Middle frontal gyrus (tissue), 1 donor: ENCODE measurements at regions not wholly inside any gene's neighbourhood (a gene's known extent, or its start where the extent isn't known, plus 50 kb on each side); places are given as distances from the start of the nearest gene placed in this dataset.
"Not testable (repeated sequence)": the region's sequence is repeated elsewhere in the genome, so short reads cannot be mapped to it uniquely, and the experiment has no call there.

ENCODE experiments used
- DNase-seq: peaks from one replicate; pipeline ENCODE4 v3.0.0-alpha.2; 2015; ENCODE audit warnings: low spot score; ENCODE audit errors: extremely low spot score

DNA sequence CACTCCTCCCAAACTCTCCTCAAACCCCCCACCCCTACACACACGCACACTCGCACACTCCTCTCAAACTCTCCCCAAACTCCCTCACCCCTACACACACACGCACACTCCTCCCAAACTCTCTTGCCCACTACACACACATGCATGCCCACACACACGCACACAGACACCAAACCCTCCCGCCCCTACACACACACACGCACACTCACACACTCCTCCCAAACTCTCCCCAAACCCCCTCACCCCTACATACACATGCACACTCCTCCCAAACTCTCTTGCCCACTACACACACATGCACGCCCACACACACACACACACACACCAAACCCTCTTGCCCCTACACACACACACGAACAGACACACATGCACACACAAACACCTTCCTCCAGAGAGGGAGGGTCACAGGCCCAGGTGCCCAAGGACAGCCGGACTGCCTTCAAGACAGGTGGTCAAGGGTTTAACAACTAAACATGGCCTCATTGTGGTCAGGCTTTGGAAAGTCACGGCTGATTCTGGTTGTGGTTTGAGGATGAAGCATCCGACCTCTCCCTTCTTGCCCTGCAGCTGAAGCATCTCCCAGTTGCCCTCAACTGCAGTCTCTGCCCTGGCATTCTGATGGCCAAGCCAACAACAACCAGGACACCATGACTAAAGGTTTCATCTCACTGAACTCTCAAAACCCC, 72.3 kb upstream of the SNTG2 start:
- DNase-seq = no peak

GRCh38 chr2:877747-878146, 72.9 kb upstream of the SNTG2 start:
- DNase-seq = no peak

DNA sequence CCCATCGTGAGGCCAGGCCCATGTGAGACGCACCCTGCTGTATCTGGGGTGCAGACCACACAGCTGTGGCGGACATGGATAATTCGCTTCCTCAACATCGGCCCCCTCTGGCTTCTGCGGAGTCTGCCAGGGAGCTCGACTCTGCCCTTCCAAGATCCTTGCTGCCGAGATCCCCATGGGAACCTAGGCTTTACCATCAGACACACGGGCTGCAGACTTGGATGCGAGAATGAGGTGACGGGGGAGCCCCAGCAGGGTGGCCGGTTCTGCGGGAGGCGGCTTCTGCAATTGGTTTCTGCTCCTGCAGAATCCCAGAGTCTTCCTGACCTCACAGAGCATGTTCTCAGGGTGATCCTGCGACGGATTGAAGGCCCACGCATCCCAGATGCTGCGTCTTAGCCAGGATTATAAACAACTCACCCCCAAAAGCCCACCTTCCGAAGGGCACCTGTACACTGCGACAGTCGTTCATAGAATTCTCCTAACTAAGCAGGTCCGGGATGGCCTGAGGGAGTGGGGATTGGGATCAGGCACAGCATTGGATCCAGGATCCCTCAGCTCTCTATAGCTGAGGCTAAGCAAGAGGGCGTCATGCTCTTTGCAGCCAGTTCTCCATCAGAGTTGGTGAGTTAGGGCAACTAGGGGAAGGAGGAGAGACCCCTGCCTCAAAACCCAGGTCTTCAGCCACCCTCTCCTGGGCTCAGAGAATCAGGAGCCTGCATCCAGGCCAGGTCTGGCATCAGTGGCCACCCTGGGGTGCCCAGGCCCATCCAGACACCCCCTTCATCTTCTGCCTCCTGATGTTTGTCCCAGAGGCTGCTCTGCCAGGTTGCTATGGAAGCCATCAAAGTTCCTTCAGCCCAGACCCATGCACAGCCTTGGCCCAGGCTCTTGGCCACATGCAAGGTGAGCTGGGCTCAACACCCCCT, 74.7 kb upstream of the SNTG2 start:
- no peak for DNase-seq

GRCh38 chr2:873651-874580, 76.7 kb upstream of the SNTG2 start:
- DNase-seq = no peak

GRCh38 chr2:873027-873426, 77.6 kb upstream of the SNTG2 start:
- DNase-seq = no peak

DNA sequence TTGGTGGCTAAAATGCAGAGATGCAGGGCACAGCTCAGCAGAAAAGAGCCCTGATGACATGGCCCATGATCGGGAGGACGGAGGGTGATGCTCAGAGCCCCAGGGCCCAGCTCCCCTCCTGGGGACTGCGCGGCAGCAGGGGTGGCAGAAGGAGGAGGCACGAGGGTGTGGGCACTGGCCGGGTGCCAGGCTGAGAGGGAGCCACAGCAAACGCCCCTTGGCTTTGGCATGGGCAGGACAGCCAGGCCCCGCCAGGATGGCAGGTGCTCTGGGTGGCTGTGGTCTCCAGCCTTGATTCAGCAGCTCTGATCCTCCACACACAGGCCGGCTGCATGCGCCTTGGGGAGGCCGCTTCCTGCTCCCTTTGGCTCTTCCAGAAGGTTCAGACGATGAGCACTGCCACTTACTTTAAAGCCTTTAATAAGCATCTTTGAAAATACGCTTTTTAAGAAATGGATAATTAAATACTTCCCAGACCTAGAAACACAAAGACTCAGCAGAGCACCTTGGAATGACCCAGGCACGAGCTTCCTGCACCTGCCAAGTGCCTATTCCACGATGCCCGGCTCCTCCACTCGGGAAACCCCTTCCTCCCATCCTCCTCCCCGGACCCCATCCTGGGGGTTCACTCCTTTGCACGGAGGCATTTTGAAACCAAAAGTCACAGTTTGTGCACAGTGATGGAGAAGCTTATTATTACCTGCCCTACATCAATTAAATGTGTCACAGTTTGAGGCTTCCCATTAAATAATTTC, 78.5 kb upstream of the SNTG2 start:
- DNase-seq = no peak

GRCh38 chr2:871175-871727, 79.4 kb upstream of the SNTG2 start:
- DNase-seq = no peak

DNA sequence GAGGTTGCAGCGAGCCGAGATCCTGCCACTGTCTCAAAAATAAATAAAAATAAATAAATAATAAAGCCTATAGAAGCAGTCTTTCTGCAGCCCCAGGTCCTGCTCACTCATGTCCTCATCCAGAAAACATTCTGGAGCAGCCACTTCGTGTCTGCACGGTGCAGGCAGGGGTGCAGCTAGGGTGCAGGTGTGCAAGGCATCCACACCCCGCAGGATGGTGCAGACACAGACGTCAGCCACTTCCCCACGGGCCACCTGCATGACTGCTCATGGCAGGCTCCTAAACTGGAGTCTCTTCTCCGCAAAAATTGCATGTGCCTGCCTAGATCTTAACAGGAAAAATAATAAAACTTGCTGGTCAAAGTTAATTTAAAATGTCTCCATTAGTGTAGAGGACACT, 80.2 kb upstream of the SNTG2 start:
- DNase-seq = no peak

DNA sequence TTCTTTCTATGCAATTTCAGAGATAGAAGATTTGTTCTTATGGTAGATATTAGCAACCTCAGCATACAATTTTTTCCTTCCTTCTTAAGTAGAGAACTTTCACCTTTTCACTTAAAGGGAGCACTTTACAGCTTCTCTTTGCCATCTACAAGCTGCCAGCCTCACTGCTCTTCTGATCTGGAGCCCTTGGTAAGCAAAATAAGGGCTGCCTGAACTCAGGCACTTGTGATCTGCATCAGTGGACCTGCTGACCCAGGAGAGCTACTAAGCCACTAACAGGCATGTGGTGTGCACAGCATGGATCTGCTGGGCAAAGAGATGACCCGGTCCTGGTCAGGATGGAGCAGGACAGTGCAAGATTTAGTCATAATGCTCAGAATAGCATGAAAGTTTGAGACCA, 80.8 kb upstream of the SNTG2 start:
- DNase-seq = no peak

- DNase-seq = no peak
Observed at GRCh38 chr2:869357-869871, 81.2 kb upstream of the SNTG2 start.

DNA sequence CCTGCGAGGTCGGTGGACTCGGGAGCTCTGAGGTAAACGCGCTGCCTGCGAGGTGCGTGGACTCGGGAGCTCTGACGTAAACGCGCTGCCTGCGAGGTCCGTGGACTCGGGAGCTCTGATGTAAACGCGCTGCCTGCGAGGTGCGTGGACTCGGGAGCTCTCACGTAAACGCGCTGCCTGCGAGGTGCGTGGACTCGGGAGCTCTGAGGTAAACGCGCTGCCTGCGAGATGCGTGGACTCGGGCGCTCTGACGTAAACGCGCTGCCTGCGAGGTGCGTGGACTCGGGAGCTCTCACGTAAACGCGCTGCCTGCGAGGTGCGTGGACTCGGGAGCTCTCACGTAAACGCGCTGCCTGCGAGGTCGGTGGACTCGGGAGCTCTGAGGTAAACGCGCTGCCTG, 81.8 kb upstream of the SNTG2 start:
- DNase-seq = not testable (repeated sequence)

DNA sequence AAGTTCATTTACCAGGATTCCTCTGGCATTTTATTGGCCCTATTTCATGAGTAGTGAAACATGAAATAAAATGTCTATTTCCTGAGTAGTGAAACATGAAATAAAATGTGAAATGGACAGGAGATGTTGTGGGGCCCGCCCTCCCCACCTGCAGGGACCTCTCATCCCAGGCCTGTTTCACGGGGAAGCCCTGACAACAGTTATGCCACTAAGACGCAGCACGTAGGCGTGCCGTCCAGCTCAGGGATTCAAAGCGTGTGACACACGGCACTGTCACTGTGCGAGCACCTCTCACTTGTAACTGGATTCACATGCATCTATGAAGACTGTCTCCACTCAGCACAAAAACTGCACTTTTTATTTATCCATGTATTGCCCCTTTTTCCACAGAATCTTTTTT, 83.4 kb upstream of the SNTG2 start:
- no peak for DNase-seq

DNA sequence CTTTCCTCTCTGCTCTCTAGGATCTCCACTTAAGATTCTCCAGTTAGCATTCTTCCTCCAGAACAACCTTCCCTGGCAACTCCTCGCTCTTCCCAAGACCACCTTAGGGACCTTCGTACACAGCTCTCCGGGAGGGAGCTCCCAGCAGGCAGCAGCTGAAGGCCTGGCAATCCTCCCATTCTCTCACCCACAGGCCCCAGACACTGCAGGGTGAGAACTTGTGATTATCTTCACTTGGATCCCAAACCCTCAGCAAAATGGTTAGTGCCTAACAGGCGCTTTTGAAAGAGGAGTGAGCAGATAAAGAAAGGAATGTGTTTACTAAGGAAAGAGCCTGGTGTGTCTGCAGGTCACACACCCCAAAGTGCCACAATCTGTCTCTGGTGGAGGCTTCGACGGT, 83.8 kb upstream of the SNTG2 start:
- no peak for DNase-seq

GRCh38 chr2:866009-866680, 84.5 kb upstream of the SNTG2 start:
- no peak for DNase-seq

DNA sequence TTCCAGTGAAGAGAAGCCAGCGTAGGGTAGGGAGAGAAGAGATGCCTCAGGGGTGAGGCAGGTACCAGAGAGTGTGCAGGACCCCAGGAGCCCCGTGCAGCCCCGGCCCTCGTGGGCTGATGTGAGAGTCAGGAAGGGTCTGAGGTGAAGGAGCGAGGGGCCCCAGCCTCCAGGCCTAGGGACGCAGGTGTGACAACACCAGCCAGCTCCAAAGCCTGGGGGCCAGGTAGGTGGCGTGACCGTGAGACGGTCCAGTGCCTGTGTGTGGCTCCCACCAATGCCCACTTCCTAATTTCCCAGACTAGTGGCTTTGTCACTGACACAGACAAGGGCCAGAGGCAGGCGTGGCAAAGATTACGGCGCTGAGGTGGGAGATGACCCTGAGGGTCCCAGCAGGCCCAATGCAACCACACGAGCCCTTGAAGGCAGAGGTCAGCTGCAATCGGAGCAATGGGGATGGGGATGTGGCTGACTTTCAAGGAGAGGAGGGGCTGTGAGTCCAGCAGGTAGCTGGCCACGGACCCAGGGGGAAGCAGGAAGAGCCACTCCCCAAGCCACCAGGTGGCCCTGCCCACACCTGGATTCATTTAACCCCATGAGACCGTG, 86.0 kb upstream of the SNTG2 start:
- DNase-seq = no peak

- no peak for DNase-seq
Observed at GRCh38 chr2:863732-864450, 86.8 kb upstream of the SNTG2 start.

GRCh38 chr2:862731-863466, 87.8 kb upstream of the SNTG2 start:
- no peak for DNase-seq

GRCh38 chr2:862355-862687, 88.3 kb upstream of the SNTG2 start:
- no peak for DNase-seq
